ENCODE measurements at regions not wholly inside any gene's neighbourhood (a gene's known extent, or its start where the extent isn't known, plus 50 kb on each side); places are given as distances from the start of the nearest gene placed in this dataset.

DNA sequence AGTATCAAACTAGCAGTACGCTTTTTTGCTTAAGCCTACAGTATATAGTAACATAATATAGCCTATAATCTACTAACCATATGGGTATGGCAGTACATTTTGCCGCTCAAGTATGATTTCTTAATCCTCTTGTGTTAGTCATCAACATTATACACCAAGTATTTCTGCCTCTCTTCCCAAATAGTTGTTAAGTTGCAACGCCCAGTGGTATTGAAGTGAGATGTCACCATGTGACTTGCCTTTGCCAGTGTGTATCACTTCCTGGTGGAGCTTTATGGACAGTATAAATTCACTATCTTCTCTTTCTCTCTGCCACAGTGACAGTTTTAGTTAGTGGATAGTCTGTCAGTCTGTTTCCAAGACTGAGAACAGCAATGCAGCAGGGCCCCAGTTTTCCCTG lies 535.5 kb downstream of the PDHA2 start:
- TF ChIP-seq, protein P1, sequence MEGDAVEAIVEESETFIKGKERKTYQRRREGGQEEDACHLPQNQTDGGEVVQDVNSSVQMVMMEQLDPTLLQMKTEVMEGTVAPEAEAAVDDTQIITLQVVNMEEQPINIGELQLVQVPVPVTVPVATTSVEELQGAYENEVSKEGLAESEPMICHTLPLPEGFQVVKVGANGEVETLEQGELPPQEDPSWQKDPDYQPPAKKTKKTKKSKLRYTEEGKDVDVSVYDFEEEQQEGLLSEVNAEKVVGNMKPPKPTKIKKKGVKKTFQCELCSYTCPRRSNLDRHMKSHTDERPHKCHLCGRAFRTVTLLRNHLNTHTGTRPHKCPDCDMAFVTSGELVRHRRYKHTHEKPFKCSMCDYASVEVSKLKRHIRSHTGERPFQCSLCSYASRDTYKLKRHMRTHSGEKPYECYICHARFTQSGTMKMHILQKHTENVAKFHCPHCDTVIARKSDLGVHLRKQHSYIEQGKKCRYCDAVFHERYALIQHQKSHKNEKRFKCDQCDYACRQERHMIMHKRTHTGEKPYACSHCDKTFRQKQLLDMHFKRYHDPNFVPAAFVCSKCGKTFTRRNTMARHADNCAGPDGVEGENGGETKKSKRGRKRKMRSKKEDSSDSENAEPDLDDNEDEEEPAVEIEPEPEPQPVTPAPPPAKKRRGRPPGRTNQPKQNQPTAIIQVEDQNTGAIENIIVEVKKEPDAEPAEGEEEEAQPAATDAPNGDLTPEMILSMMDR (IDR thresholded peaks at IDR 0.05) = no peak
- TF ChIP-seq POLR2A (IDR thresholded peaks at IDR 0.05) = no peak
